Mucosa of descending colon (tissue), 3 donors: ENCODE measurements at regions not wholly inside any gene's neighbourhood (a gene's known extent, or its start where the extent isn't known, plus 50 kb on each side); places are given as distances from the start of the nearest gene placed in this dataset.

ENCODE experiments used
- ATAC-seq: fragments of 200-7000 bp; cut with Tn5 transposase; one replicate; pipeline ENCODE4 v1.9.1; 2020; ENCODE audit warnings: mild to moderate bottlenecking, moderate library complexity
- DNase-seq, 3 donors: peaks; one replicate each; pipeline ENCODE4 v3.0.0-alpha.2; 2020
- H3K36me3 ChIP-seq: fragments of 200-600 bp; one replicate; pipeline ENCODE4 v1.8.0; 2021; ENCODE audit warnings: low read depth, mild to moderate bottlenecking
- H3K4me1 ChIP-seq: fragments of 200-600 bp; one replicate; pipeline ENCODE4 v1.8.0; 2021; ENCODE audit warnings: low read depth, mild to moderate bottlenecking
- H3K4me3 ChIP-seq: fragments of 200-600 bp; one replicate; pipeline ENCODE4 v1.8.0; 2021; ENCODE audit warnings: mild to moderate bottlenecking
- H3K9me3 ChIP-seq: fragments of 200-600 bp; one replicate; pipeline ENCODE4 v1.8.0; 2021; ENCODE audit warnings: mild to moderate bottlenecking
- intact Hi-C, 2 donors: fragments of 100-400 bp; cut with DNase I in 1 of 2; cut with micrococcal nuclease in 1 of 2; formaldehyde crosslinking; loops; one replicate each; pipeline versions ENCODE4 v1.11.0 to v1.11.1; 2022; cut with DNase I, micrococcal nuclease
- TF ChIP-seq, protein P1 (sequence below): fragments of 200-600 bp; IDR thresholded peaks from one replicate; pipeline ENCODE4 v1.8.0; 2022; ENCODE audit warnings: antibody characterized with exemption, mild to moderate bottlenecking
- donor health status: DM: no; HTN: no; CAD: no; lungs with moderate emphysema.
- donor health status: DM: no; HTN: no; CAD: no.
- donor health status: DM: no; HTN: yes; CAD: no.

DNA sequence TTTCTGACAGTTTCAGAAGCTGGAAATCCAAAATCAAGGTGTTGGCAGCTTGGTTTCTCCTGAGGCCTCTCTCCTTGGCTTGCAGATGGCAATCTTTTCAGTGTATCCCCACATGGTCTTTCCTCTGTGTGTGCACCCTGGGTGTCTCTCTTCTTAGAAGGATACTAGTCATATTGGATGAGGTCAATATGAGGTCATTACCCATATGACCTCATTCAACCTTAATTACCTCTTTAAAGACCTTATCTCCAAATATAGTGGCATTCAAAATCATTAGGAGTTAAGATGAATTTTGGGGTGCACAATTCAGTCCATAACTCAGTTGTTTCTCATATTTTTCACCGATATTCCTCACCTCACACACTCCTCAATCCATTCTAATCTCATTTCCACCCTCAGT lies 92.4 kb upstream of the TGM3 start:
- no peaks in the 10 kb centered on the region for H3K9me3 ChIP-seq
- TF ChIP-seq, protein P1, sequence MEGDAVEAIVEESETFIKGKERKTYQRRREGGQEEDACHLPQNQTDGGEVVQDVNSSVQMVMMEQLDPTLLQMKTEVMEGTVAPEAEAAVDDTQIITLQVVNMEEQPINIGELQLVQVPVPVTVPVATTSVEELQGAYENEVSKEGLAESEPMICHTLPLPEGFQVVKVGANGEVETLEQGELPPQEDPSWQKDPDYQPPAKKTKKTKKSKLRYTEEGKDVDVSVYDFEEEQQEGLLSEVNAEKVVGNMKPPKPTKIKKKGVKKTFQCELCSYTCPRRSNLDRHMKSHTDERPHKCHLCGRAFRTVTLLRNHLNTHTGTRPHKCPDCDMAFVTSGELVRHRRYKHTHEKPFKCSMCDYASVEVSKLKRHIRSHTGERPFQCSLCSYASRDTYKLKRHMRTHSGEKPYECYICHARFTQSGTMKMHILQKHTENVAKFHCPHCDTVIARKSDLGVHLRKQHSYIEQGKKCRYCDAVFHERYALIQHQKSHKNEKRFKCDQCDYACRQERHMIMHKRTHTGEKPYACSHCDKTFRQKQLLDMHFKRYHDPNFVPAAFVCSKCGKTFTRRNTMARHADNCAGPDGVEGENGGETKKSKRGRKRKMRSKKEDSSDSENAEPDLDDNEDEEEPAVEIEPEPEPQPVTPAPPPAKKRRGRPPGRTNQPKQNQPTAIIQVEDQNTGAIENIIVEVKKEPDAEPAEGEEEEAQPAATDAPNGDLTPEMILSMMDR, result no peak
- peaks cover 8% of the 10 kb centered on the region for H3K4me1 ChIP-seq
- no peak for DNase-seq
- intact Hi-C loops, result no loop called here
- ATAC-seq, result no peak
- H3K36me3 ChIP-seq, result no peaks in the 10 kb centered on the region
- H3K4me3 ChIP-seq, result no peak overlapping the region

DNA sequence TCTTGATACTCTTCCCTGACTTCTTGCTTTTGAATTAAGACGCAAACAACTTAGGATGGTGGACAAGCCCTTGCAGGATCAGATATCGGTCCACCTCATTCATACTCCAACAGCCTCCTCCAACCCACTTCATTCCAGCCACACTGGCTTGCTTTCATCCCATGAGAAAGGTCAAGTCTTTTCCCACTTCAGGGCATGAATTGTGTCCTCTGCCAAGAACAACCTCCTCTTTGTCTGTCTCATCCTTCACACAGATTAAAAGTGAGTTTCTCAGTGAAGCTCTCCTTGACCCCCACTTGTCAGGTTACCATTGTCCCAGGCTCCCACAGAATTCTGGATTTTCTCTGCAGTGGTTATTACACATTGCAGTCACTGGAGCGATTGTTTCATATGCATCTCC lies 91.8 kb upstream of the TGM3 start:
- no peaks in the 10 kb centered on the region for H3K9me3 ChIP-seq
- DNase-seq, result no peak
- no peaks in the 10 kb centered on the region for H3K36me3 ChIP-seq
- intact Hi-C loops, result no loop called here
- ATAC-seq, result no peak
- peaks cover 8% of the 10 kb centered on the region for H3K4me1 ChIP-seq
- no peak overlapping the region for H3K4me3 ChIP-seq
- TF ChIP-seq, protein P1, result no peak

DNA sequence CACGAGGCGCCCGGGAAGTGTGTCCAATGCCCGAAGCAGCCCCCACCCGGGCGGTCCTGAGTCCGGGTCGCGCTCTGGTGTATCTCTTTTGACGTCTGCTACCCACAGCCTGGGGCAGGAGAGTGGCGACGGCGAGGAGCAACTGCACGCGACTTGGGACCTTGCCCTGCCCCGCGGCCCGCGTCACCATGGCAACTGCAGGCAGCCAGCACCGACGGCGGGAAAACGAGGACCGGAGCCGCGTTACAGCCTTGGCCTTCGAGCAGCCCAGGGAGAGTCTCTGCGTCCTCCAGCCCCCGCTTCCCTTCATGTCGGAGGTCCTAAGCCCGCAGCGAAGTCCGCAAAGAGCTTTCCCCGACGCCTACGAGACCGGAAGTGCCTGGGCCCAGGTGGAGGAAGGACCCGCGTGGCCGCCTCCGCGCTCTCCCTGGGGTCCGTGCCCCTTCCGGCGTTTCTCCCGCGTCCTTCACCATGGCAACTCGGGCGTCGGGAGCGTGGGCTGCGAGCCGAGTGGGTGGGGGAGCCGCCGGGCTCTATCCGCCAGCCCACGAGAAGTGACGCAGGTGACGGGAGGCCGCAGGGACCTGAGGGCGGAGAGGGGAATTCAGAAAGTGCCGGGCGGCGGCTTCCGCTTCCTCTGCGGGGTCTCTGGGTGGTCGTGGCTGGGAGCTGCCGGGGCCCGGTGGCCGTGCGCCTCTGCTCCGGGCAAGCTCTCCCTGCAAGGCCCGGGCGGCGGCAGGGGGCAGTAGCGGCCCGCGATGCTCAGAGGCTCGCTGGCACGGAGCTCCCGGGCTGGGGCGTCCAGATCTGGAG lies 88.6 kb upstream of the TGM3 start:
- Histone ChIP-seq H3K36me3 (no peaks in the 10 kb centered on the region), H3K4me1 (peaks cover 16% of the 10 kb centered on the region), H3K9me3 (no peaks in the 10 kb centered on the region), H3K4me3 (peak overlapping the region; percentile 22)
- DNase-seq (peak; percentile 82 to 88 (median 87)), ATAC-seq (peak; percentile 92)
- intact Hi-C loops, result no loop called here
- TF ChIP-seq, protein P1, result peak; percentile 76

DNA sequence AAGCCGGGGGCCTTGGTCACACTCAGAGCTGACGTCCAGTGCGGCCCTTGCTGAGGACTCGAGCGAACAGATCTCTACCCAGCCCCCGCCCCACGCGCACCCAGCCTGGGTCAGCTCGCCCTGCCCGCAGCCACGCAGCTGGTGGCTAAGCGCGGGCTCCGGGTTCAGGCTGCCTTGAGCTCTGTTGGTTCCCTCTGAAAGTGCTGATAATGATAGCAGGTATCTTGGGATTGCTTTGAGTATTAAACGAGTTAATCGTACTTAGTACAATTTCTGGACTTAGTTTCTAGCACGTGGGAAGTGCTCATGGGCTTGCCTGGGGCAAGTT lies 88.1 kb upstream of the TGM3 start:
- ATAC-seq, result peak; percentile 27
- no peak overlapping the region for H3K4me3 ChIP-seq
- TF ChIP-seq, protein P1, result no peak
- DNase-seq, result no peak
- H3K4me1 ChIP-seq, result peaks cover 16% of the 10 kb centered on the region
- H3K9me3 ChIP-seq, result no peaks in the 10 kb centered on the region
- intact Hi-C loops, result no loop called here
- no peaks in the 10 kb centered on the region for H3K36me3 ChIP-seq

DNA sequence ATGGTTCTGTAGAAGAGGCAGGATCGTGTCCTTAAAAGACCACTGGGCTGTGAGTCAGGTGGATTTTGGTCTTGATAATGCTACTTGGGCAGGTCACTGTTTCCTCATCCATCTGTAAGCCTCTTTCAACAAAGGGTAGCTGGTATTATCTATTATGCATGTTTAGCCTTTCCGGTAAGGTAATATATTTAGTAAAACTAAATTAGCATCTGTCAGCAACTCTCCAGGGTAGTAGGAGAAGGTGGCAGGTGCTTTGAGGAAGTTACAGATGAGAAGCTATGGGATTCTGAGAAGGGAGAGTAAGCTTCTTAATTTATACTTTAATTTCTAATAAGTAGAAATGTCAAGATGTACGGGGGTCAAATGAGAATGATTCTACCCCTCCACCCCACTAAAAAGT lies 86.9 kb upstream of the TGM3 start:
- H3K4me3 ChIP-seq, result no peak overlapping the region
- no peaks in the 10 kb centered on the region for H3K9me3 ChIP-seq
- DNase-seq (no peak), ATAC-seq (no peak)
- no peaks in the 10 kb centered on the region for H3K36me3 ChIP-seq
- TF ChIP-seq, protein P1, result no peak
- H3K4me1 ChIP-seq, result peaks cover 16% of the 10 kb centered on the region
- intact Hi-C loops, result no loop called here
